GM19452 (cell line): ENCODE measurements at regions not wholly inside any gene's neighbourhood (a gene's known extent, or its start where the extent isn't known, plus 50 kb on each side); places are given as distances from the start of the nearest gene placed in this dataset.
"Not testable (repeated sequence)": the region's sequence is repeated elsewhere in the genome, so short reads cannot be mapped to it uniquely, and the experiment has no call there.

Experiments
- ATAC-seq: cut with Tn5 transposase; IDR thresholded peaks from one replicate; pipeline ENCODE4 v1.9.1; 2021; ENCODE audit not compliant: unreplicated experiment

- no peak for ATAC-seq
Measured at GRCh38 chr6:27854421-27854820, 57.8 kb downstream of the OR2B2 start.

GRCh38 chr6:27851440-27851839, 60.8 kb downstream of the OR2B2 start:
- ATAC-seq = no peak

DNA sequence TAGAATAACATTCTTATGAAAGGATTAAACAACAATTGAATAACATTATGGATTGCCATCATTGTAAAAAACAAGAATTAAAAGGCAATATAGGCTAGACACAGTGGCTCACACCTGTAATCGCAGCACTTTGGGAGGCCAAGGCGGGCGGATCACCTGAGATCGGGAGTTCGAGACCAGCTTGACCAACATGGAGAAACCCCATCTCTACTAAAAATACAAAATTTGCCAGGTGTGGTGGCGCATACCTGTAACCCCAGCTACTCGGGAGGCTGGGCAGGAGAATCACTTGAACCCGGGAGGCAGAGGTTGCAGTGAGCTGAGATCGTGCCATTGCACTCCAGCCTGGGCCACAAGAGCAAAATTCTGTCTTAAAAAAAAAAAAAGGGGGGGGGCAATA, 63.2 kb downstream of the OR2B2 start:
- ATAC-seq = not testable (repeated sequence)

DNA sequence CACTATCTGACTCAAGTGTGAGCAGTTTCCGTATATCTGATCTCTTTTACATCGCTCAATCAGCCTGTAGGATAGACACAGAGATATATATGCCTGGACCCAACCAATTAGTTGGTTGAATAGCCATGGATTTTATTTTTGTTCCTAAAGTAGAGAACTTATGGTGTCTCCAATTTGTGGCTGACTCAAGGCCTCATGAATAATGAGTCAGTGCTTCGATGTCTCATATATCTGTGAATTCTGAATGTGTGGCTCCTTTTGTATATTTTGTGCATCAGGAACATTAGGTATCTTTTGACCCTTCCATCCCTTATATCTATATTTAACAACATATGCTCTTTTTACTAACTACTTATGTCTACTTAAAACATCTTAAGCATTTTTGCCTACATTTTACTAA, 64.5 kb downstream of the OR2B2 start:
- no peak for ATAC-seq

GRCh38 chr6:27840572-27840971, 71.6 kb downstream of the OR2B2 start:
- ATAC-seq = no peak

DNA sequence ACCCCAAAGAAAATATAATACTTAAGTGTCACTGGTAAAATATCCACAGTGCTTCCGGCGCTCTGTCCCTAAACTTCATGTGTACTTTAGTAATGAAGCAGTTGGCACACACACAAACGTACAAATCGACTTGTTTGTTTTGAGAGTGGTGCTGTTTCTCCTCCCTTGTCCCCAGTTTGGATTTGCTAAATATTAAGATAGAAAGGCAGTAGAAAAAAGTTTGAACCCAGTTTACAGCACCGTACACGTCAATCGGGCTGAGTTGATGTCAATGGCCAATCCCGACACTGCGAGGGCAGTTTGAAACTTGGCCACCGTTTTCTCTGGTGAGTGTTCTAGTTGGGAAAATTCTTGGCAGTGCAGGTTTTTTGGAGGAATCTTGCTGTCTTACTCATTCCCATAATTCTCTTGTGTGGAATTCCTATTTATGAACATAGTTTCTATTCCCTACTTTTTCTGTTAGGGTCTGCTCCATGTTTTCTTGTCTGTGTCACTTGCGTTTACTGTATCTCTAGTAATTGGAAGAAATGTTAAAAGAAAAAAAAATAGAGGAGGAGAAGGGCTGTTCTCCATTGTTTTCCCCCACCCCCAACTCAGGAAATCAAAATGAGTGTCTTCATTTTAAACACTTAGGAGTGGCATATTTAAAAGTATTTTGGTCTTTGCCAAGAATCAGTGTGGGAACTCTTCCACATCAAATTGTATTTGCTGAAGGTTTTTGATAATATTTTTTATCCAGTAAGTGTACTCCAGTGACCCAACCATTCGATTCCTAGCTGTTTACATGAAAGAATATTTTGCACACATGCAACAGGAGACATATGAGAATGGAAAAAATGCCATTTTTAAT, 72.3 kb downstream of the OR2B2 start:
- ATAC-seq = no peak

- ATAC-seq = no peak
Measured at GRCh38 chr6:27838945-27839625, 73.1 kb downstream of the OR2B2 start.

GRCh38 chr6:27838058-27838944, 73.9 kb downstream of the OR2B2 start:
- ATAC-seq = peak; percentile 76

GRCh38 chr6:27837625-27838057, 74.6 kb downstream of the OR2B2 start:
- ATAC-seq = peak; percentile 3

DNA sequence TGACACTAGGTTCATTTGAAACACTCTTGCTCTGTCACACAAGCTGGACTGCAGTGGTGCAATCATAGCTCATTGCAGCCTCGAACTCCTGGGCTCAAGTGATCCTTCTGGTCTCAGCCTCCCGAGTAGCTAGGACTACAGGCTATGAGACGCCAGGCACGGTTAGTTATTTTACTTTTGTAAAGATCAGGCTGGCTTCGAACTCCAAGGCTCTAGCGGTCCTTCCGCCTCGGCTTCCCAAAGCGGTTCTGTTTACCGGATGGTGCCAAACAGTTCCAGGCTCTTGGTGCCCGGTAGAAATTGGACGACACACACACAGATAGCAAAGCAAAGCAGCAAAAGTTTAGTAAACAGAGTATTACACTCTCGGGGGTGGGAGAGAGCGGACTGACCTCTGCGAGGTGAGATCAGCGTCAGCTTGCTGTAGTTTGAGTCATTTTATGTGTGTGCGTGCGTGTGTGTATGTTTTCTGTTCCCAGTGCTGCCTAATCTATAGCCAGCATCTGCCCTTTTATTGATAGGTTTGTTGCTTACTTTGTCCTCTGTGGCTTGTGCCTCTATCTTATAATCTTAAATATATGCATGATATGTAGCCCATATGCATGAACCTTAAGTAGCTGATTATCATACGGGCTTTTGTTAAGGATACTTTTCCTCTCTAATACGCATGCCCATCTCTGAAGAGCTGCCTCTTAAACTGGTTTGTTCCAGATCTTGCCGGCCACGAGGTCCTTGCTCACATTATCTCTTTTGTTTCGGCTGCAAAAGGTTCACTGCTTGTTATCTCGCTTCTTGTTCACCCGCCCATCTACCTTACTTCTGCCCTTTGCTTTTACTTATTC, 75.2 kb downstream of the OR2B2 start:
- ATAC-seq = peak; percentile 34

- no peak for ATAC-seq
Measured at GRCh38 chr6:27836141-27836782, 75.9 kb downstream of the OR2B2 start.

- ATAC-seq = no peak
Measured at GRCh38 chr6:27834879-27835549, 77.2 kb downstream of the OR2B2 start.

GRCh38 chr6:27834384-27834783, 77.8 kb downstream of the OR2B2 start:
- no peak for ATAC-seq

GRCh38 chr6:27831434-27832081, 80.6 kb downstream of the OR2B2 start:
- peak; percentile 82 for ATAC-seq

DNA sequence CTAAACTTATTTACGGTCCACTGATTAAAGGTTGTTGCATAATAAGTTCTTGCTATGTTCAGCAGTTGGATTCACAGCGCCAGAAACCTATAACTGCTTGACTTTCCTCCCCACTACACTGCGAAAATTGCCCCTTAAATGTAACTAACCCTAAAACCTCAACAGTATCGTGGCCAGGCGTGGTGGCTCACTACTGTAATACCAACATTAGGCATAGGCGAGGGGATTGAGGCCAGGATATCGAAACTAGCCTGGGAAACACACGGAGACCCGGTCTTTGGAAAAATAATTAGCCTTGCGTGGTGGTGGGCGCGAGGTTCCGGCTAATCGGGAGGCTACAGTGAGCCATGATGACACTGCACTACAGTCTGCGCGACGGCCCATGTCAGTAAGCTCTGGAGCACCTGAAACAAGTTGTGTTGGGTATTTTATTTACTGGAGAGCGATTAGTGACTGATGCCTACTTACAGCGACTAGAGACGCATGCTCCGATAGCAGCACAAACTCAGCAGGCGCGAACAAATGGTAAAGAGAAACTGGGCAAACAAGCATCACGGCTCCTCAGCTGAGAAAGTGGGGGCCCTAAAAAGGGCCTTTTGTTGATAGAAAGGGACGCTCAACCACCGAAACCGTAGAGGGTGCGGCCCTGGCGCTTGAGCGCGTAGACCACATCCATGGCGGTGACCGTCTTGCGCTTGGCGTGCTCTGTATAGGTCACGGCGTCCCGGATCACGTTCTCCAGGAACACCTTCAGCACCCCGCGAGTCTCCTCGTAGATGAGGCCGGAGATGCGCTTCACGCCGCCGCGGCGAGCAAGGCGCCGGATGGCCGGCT, 81.4 kb downstream of the OR2B2 start:
- ATAC-seq = peak; percentile 77

DNA sequence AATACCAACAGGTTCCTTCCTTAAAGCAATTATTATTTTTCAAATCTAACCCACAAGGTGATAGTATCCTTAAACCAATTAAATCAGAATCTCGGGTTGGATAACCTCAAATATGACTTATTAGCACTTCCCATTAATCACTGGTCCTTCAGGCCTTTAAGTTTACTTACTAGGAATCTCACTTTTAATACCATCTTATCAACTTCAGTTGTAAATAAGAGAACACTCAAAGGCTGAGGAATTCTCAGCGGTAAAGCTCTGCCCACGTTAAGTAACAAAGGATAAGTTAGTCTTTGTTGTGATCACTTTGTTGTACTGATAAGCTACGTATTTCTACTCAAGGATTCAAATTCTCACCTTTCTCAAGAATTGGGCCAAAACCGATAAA, 82.0 kb downstream of the OR2B2 start:
- no peak for ATAC-seq

DNA sequence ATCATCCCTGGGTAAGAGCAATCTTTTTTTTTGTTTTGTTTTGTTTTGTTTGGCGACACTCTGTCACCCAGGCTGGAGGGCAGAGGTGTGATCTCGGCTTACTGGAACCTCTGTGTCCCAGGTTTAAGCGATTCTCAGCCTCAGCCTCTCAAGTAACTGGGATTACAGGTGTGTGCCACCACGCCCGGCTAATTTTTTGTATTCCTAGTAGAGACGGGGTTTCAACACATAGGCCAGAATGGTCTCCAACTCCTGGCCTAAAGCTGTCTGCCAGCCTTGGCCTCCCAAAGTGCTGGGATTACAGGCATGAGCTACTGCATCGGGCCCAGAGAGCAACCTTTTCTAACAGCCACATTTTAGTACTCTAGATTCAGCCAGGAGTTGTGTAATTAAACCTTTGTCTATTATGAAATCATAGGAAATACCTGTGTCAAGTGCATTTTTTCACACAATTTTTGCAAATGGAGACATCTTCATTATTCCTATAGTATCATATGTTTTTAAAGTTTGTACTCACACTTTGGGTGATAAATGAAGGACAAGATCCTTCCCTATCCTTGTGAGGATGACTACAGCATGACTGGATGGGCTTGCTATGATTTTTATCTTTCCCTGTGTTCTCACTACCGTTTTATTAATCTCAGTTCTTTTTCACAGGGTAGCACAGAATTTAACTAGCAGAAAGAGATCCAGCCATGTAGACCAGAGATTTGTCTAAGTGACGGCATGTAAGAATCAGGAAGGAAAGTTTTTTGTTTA, 82.6 kb downstream of the OR2B2 start:
- ATAC-seq = no peak
